GM12875 (cell line): ENCODE measurements at regions not wholly inside any gene's neighbourhood (a gene's known extent, or its start where the extent isn't known, plus 50 kb on each side); places are given as distances from the start of the nearest gene placed in this dataset.

Experiments
- H3K4me3 ChIP-seq: one replicate; pipeline ENCODE4 v1.5.1; 2011; ENCODE audit warnings: low read depth, low read length, control low read depth
- TF ChIP-seq, protein P1 (sequence below): IDR thresholded peaks from 2 replicates; pipeline ENCODE4 v1.5.1; 2011; ENCODE audit warnings: low read depth, mild to moderate bottlenecking, control low read depth, inconsistent platforms, low read length, moderate library complexity, borderline replicate concordance; ENCODE audit not compliant: insufficient read depth

DNA sequence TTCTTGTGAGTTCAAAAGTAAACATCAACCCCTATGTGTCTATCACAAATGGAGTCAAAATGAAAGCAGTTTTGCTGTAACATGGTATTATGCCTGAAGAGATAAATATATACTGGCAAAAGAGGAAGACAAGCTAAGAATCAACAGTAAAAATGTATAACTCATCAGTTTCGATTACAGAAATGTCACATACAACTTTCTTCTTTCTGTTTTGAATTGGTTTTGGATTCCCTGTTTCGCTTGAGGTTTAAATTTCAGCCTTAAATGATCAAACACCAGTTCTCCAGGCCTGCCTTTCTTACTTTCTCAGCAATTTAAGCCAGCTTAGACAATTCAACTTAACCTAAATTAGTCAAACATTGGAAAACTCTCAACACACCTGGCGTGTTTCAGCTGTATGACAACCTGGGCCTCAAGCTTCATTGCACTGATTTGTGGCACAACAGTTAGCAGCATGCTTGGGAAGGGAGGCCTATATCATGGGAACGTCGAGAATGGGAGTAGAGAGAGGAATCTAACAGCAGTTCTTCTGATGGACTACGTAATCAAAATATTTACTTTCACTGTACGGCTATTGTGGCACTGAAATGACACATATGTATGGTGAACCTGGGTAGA, 51.9 kb upstream of the MARCKS start:
- H3K4me3 ChIP-seq: no peak overlapping the region
- TF ChIP-seq, protein P1, sequence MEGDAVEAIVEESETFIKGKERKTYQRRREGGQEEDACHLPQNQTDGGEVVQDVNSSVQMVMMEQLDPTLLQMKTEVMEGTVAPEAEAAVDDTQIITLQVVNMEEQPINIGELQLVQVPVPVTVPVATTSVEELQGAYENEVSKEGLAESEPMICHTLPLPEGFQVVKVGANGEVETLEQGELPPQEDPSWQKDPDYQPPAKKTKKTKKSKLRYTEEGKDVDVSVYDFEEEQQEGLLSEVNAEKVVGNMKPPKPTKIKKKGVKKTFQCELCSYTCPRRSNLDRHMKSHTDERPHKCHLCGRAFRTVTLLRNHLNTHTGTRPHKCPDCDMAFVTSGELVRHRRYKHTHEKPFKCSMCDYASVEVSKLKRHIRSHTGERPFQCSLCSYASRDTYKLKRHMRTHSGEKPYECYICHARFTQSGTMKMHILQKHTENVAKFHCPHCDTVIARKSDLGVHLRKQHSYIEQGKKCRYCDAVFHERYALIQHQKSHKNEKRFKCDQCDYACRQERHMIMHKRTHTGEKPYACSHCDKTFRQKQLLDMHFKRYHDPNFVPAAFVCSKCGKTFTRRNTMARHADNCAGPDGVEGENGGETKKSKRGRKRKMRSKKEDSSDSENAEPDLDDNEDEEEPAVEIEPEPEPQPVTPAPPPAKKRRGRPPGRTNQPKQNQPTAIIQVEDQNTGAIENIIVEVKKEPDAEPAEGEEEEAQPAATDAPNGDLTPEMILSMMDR: no peak

DNA sequence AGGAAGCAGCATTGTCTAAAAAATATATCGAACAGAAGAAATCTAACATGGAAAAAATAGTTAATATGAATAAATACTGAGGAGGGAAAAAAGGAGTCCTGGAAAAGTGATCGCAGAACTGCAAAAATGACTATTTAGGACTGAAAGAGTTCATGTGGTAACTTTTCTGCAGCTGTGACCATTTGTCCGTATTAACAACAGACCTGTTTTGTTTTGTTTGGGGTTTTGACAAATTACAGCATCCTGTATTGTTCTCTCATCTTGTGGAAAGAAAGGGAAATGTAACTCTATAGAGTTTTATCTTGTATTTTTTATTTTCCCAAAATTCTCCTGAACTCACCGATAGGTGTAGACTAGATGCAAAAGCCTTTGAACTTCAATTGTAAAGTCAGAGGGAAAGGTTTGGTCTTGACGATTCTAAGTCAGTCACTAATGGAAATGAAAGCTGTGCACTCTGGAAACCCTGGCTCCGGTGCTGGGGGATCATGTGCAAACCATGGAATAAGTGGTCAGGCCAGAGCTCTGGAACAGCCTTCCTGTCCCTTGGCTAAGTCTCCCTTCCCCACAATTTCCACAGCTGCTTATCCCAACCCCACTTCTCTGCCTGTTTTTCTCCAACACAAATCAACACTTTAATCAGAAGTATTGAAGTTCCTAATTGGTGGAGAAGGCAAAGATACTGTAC, 51.2 kb upstream of the MARCKS start:
- H3K4me3 ChIP-seq: no peak overlapping the region
- TF ChIP-seq, protein P1: no peak
